ENCODE measurements at regions not wholly inside any gene's neighbourhood (a gene's known extent, or its start where the extent isn't known, plus 50 kb on each side); places are given as distances from the start of the nearest gene placed in this dataset.

- Histone ChIP-seq H3K4me1 (ENCODE audit: control insufficient read depth in 5 of 5, insufficient read depth in 5 of 5, low read length in 5 of 5) (no peaks in the 10 kb centered on the region), H3K4me3 (ENCODE audit: low read depth in 1 of 5, low read length in 5 of 5) (no peak overlapping the region), H3K9me3 (ENCODE audit: control insufficient read depth in 5 of 5, low read length in 5 of 5) (no peaks in the 10 kb centered on the region), H3K27me3 (ENCODE audit: control insufficient read depth in 5 of 5, insufficient read depth in 4 of 5, low read length in 5 of 5) (no peaks in the 10 kb centered on the region), H3K9ac (ENCODE audit: low read length in 5 of 5) (no peak overlapping the region), H3K36me3 (ENCODE audit: control insufficient read depth in 5 of 5, insufficient read depth in 5 of 5, low read length in 5 of 5) (no peaks in the 10 kb centered on the region), H3K27ac (ENCODE audit: low read depth, low read length) (no peak overlapping the region)
These were observed 222.7 kb downstream of the CYRIA start for GRCh38 chr2:16442971-16443370.

GRCh38 chr2:16441431-16441830 lies 224.2 kb downstream of the CYRIA start:
- Histone ChIP-seq H3K4me3 (ENCODE audit: low read depth in 1 of 5, low read length in 5 of 5) (no peak overlapping the region), H3K9me3 (ENCODE audit: control insufficient read depth in 5 of 5, low read length in 5 of 5) (no peaks in the 10 kb centered on the region)

GRCh38 chr2:16440898-16441297 lies 224.7 kb downstream of the CYRIA start:
- no peak overlapping the region for H3K4me3 ChIP-seq (ENCODE audit: low read depth in 1 of 5, low read length in 5 of 5)
- no peak overlapping the region for H3K9ac ChIP-seq (ENCODE audit: low read length in 5 of 5)
- H3K36me3 ChIP-seq (ENCODE audit: control insufficient read depth in 5 of 5, insufficient read depth in 5 of 5, low read length in 5 of 5): no peaks in the 10 kb centered on the region
- no peaks in the 10 kb centered on the region for H3K9me3 ChIP-seq (ENCODE audit: control insufficient read depth in 5 of 5, low read length in 5 of 5)
- no peak overlapping the region for H3K27ac ChIP-seq (ENCODE audit: low read depth, low read length)
- no peaks in the 10 kb centered on the region for H3K4me1 ChIP-seq (ENCODE audit: control insufficient read depth in 5 of 5, insufficient read depth in 5 of 5, low read length in 5 of 5)
- H3K27me3 ChIP-seq (ENCODE audit: control insufficient read depth in 5 of 5, insufficient read depth in 4 of 5, low read length in 5 of 5): no peaks in the 10 kb centered on the region

More at GRCh38 chr2:16441431-16441830, 224.2 kb downstream of the CYRIA start:
- Histone ChIP-seq H3K9ac (ENCODE audit: low read length in 5 of 5) (no peak overlapping the region), H3K4me1 (ENCODE audit: control insufficient read depth in 5 of 5, insufficient read depth in 5 of 5, low read length in 5 of 5) (no peaks in the 10 kb centered on the region), H3K27ac (ENCODE audit: low read depth, low read length) (no peak overlapping the region), H3K27me3 (ENCODE audit: control insufficient read depth in 5 of 5, insufficient read depth in 4 of 5, low read length in 5 of 5) (no peaks in the 10 kb centered on the region), H3K36me3 (ENCODE audit: control insufficient read depth in 5 of 5, insufficient read depth in 5 of 5, low read length in 5 of 5) (no peaks in the 10 kb centered on the region)

- Histone ChIP-seq H3K27ac (ENCODE audit: low read depth, low read length) (no peak overlapping the region), H3K4me3 (ENCODE audit: low read depth in 1 of 5, low read length in 5 of 5) (no peak overlapping the region), H3K4me1 (ENCODE audit: control insufficient read depth in 5 of 5, insufficient read depth in 5 of 5, low read length in 5 of 5) (no peaks in the 10 kb centered on the region), H3K9ac (ENCODE audit: low read length in 5 of 5) (no peak overlapping the region), H3K9me3 (ENCODE audit: control insufficient read depth in 5 of 5, low read length in 5 of 5) (no peaks in the 10 kb centered on the region), H3K36me3 (ENCODE audit: control insufficient read depth in 5 of 5, insufficient read depth in 5 of 5, low read length in 5 of 5) (no peaks in the 10 kb centered on the region), H3K27me3 (ENCODE audit: control insufficient read depth in 5 of 5, insufficient read depth in 4 of 5, low read length in 5 of 5) (no peaks in the 10 kb centered on the region)
These were observed 226.9 kb downstream of the CYRIA start for GRCh38 chr2:16438613-16439321.

- Histone ChIP-seq H3K4me3 (ENCODE audit: low read depth in 1 of 5, low read length in 5 of 5) (no peak overlapping the region), H3K27ac (ENCODE audit: low read depth, low read length) (no peak overlapping the region), H3K9me3 (ENCODE audit: control insufficient read depth in 5 of 5, low read length in 5 of 5) (no peaks in the 10 kb centered on the region), H3K27me3 (ENCODE audit: control insufficient read depth in 5 of 5, insufficient read depth in 4 of 5, low read length in 5 of 5) (no peaks in the 10 kb centered on the region), H3K4me1 (ENCODE audit: control insufficient read depth in 5 of 5, insufficient read depth in 5 of 5, low read length in 5 of 5) (no peaks in the 10 kb centered on the region), H3K9ac (ENCODE audit: low read length in 5 of 5) (no peak overlapping the region), H3K36me3 (ENCODE audit: control insufficient read depth in 5 of 5, insufficient read depth in 5 of 5, low read length in 5 of 5) (no peaks in the 10 kb centered on the region)
These were observed 228.4 kb downstream of the CYRIA start for GRCh38 chr2:16437189-16437588.

- H3K36me3 ChIP-seq (ENCODE audit: control insufficient read depth in 5 of 5, insufficient read depth in 5 of 5, low read length in 5 of 5): no peaks in the 10 kb centered on the region
- no peak overlapping the region for H3K4me3 ChIP-seq (ENCODE audit: low read depth in 1 of 5, low read length in 5 of 5)
- no peaks in the 10 kb centered on the region for H3K4me1 ChIP-seq (ENCODE audit: control insufficient read depth in 5 of 5, insufficient read depth in 5 of 5, low read length in 5 of 5)
- no peaks in the 10 kb centered on the region for H3K27me3 ChIP-seq (ENCODE audit: control insufficient read depth in 5 of 5, insufficient read depth in 4 of 5, low read length in 5 of 5)
- no peak overlapping the region for H3K27ac ChIP-seq (ENCODE audit: low read depth, low read length)
- H3K9ac ChIP-seq (ENCODE audit: low read length in 5 of 5): no peak overlapping the region
- no peaks in the 10 kb centered on the region for H3K9me3 ChIP-seq (ENCODE audit: control insufficient read depth in 5 of 5, low read length in 5 of 5)
These were observed 231.2 kb downstream of the CYRIA start for GRCh38 chr2:16434393-16434792.

- no peaks in the 10 kb centered on the region for H3K36me3 ChIP-seq (ENCODE audit: control insufficient read depth in 5 of 5, insufficient read depth in 5 of 5, low read length in 5 of 5)
- no peaks in the 10 kb centered on the region for H3K27me3 ChIP-seq (ENCODE audit: control insufficient read depth in 5 of 5, insufficient read depth in 4 of 5, low read length in 5 of 5)
- no peak overlapping the region for H3K27ac ChIP-seq (ENCODE audit: low read depth, low read length)
- no peaks in the 10 kb centered on the region for H3K9me3 ChIP-seq (ENCODE audit: control insufficient read depth in 5 of 5, low read length in 5 of 5)
- H3K4me3 ChIP-seq (ENCODE audit: low read depth in 1 of 5, low read length in 5 of 5): no peak overlapping the region
- no peak overlapping the region for H3K9ac ChIP-seq (ENCODE audit: low read length in 5 of 5)
- H3K4me1 ChIP-seq (ENCODE audit: control insufficient read depth in 5 of 5, insufficient read depth in 5 of 5, low read length in 5 of 5): no peaks in the 10 kb centered on the region
These were observed 234.8 kb downstream of the CYRIA start for GRCh38 chr2:16430846-16431245.

- Histone ChIP-seq H3K27ac (ENCODE audit: low read depth, low read length) (no peak overlapping the region), H3K27me3 (ENCODE audit: control insufficient read depth in 5 of 5, insufficient read depth in 4 of 5, low read length in 5 of 5) (no peaks in the 10 kb centered on the region), H3K4me3 (ENCODE audit: low read depth in 1 of 5, low read length in 5 of 5) (no peak overlapping the region), H3K4me1 (ENCODE audit: control insufficient read depth in 5 of 5, insufficient read depth in 5 of 5, low read length in 5 of 5) (no peaks in the 10 kb centered on the region), H3K9ac (ENCODE audit: low read length in 5 of 5) (no peak overlapping the region), H3K36me3 (ENCODE audit: control insufficient read depth in 5 of 5, insufficient read depth in 5 of 5, low read length in 5 of 5) (no peaks in the 10 kb centered on the region), H3K9me3 (ENCODE audit: control insufficient read depth in 5 of 5, low read length in 5 of 5) (peaks cover 0 to 2% (median 0%) of the 10 kb centered on the region in 5 donors)
These were observed 236.0 kb downstream of the CYRIA start for GRCh38 chr2:16429431-16430145.

GRCh38 chr2:16429002-16429401 lies 236.6 kb downstream of the CYRIA start:
- Histone ChIP-seq H3K27ac (ENCODE audit: low read depth, low read length) (no peak overlapping the region), H3K9me3 (ENCODE audit: control insufficient read depth in 5 of 5, low read length in 5 of 5) (peaks cover 0 to 4% (median 0%) of the 10 kb centered on the region in 5 donors)

GRCh38 chr2:16425462-16426336 lies 239.9 kb downstream of the CYRIA start:
- Histone ChIP-seq H3K27ac (ENCODE audit: low read depth, low read length) (no peak overlapping the region), H3K36me3 (ENCODE audit: control insufficient read depth in 5 of 5, insufficient read depth in 5 of 5, low read length in 5 of 5) (no peaks in the 10 kb centered on the region), H3K9me3 (ENCODE audit: control insufficient read depth in 5 of 5, low read length in 5 of 5) (peaks cover 0 to 4% (median 0%) of the 10 kb centered on the region in 5 donors), H3K4me1 (ENCODE audit: control insufficient read depth in 5 of 5, insufficient read depth in 5 of 5, low read length in 5 of 5) (no peaks in the 10 kb centered on the region), H3K9ac (ENCODE audit: low read length in 5 of 5) (no peak overlapping the region), H3K27me3 (ENCODE audit: control insufficient read depth in 5 of 5, insufficient read depth in 4 of 5, low read length in 5 of 5) (no peaks in the 10 kb centered on the region), H3K4me3 (ENCODE audit: low read depth in 1 of 5, low read length in 5 of 5) (no peak overlapping the region)

More at GRCh38 chr2:16429002-16429401, 236.6 kb downstream of the CYRIA start:
- Histone ChIP-seq H3K27me3 (ENCODE audit: control insufficient read depth in 5 of 5, insufficient read depth in 4 of 5, low read length in 5 of 5) (no peaks in the 10 kb centered on the region), H3K4me1 (ENCODE audit: control insufficient read depth in 5 of 5, insufficient read depth in 5 of 5, low read length in 5 of 5) (no peaks in the 10 kb centered on the region), H3K4me3 (ENCODE audit: low read depth in 1 of 5, low read length in 5 of 5) (no peak overlapping the region), H3K9ac (ENCODE audit: low read length in 5 of 5) (no peak overlapping the region), H3K36me3 (ENCODE audit: control insufficient read depth in 5 of 5, insufficient read depth in 5 of 5, low read length in 5 of 5) (no peaks in the 10 kb centered on the region)
